MCF 10A (cell line): ENCODE measurements at regions not wholly inside any gene's neighbourhood (a gene's known extent, or its start where the extent isn't known, plus 50 kb on each side); places are given as distances from the start of the nearest gene placed in this dataset.

ENCODE experiments used
- BruUV-seq: library from RNA; stranded (reverse); fragments of 400-500 nt; replicated peaks from 2 replicates; lab custom pipeline; 2021; lab: Mats Ljungman, UMichigan
- CTCF ChIA-PET: fragments of 300-600 bp; sonication (Branson Sonifier 250); formaldehyde crosslinking; extraction: SDS; loops from one replicate; lab custom pipeline; 2021; ENCODE audit warnings: antibody characterized with exemption, inconsistent platforms; lab: Yijun Ruan, JAX
- POLR2A ChIA-PET: fragments of 300-600, 350-650 bp; sonication (Branson Sonifier 250); formaldehyde crosslinking; extraction: SDS; loops from one replicate; lab custom pipeline; 2020; ENCODE audit warnings: antibody characterized with exemption, inconsistent platforms; lab: Yijun Ruan, JAX
- DNase-seq: peaks from one replicate; pipeline ENCODE4 v3.0.0-alpha.2; 2018; ENCODE audit not compliant: unreplicated experiment
- H3K27ac Mint-ChIP-seq: one replicate; pipeline ENCODE4 v1.8.0; 2022; ENCODE audit warnings: mild to moderate bottlenecking, low read depth, mixed read lengths; ENCODE audit not compliant: unreplicated experiment
- H3K27me3 Mint-ChIP-seq: one replicate; pipeline ENCODE4 v1.8.0; 2022; ENCODE audit warnings: mixed read lengths; ENCODE audit not compliant: insufficient read depth, unreplicated experiment
- H3K36me3 Mint-ChIP-seq: one replicate; pipeline ENCODE4 v1.8.0; 2022; ENCODE audit warnings: mild to moderate bottlenecking, moderate library complexity, mixed read lengths; ENCODE audit not compliant: insufficient read depth, unreplicated experiment
- H3K4me1 Mint-ChIP-seq: one replicate; pipeline ENCODE4 v1.8.0; 2022; ENCODE audit warnings: mixed read lengths; ENCODE audit not compliant: insufficient read depth, unreplicated experiment
- H3K4me3 Mint-ChIP-seq: one replicate; pipeline ENCODE4 v1.8.0; 2022; ENCODE audit warnings: mild to moderate bottlenecking, moderate library complexity, mixed read lengths; ENCODE audit not compliant: unreplicated experiment
- H3K9me3 Mint-ChIP-seq: one replicate; pipeline ENCODE4 v1.8.0; 2022; ENCODE audit warnings: mixed read lengths; ENCODE audit not compliant: unreplicated experiment
- CTCF ChIP-seq: fragments of 200-600 bp; IDR thresholded peaks from one replicate; pipeline ENCODE4 v1.8.0; 2022; ENCODE audit warnings: antibody characterized with exemption, mild to moderate bottlenecking; ENCODE audit not compliant: unreplicated experiment
- intact Hi-C: fragments of 100-400 bp; cut with micrococcal nuclease; formaldehyde crosslinking; loops from 2 replicates; pipeline ENCODE4 v1.14.1; 2022

- POLR2A ChIA-PET: no interaction called here
- H3K27ac Mint-ChIP-seq: no peak overlapping the region
- no peak for TF ChIP-seq CTCF
- CTCF ChIA-PET: no interaction called here
- intact Hi-C loops: no loop called here
- no peaks in the 10 kb centered on the region for H3K36me3 Mint-ChIP-seq
- no peak for DNase-seq
- H3K4me1 Mint-ChIP-seq: peaks cover 14% of the 10 kb centered on the region
- no peaks in the 10 kb centered on the region for H3K27me3 Mint-ChIP-seq
- no TSS peak for BruUV-seq
- H3K9me3 Mint-ChIP-seq: no peaks in the 10 kb centered on the region
- no peak overlapping the region for H3K4me3 Mint-ChIP-seq
These were observed 1358.5 kb downstream of the ROBO2 start for GRCh38 chr3:78398401-78398800.

GRCh38 chr3:78402720-78403119 lies 1362.8 kb downstream of the ROBO2 start:
- H3K36me3 Mint-ChIP-seq: no peaks in the 10 kb centered on the region

GRCh38 chr3:78405745-78406144 lies 1362.1 kb downstream of the ROBO1 start:
- ChIA-PET POLR2A (interaction anchor here (1.2 kb wide), 1 partner anchor 9 kb away, joined by 4 read pairs; no protein-coding TSS in a partner anchor), CTCF (no interaction called here)
- no TSS peak for BruUV-seq
- Mint-ChIP-seq H3K27ac (no peak overlapping the region), H3K4me1 (peaks cover 6% of the 10 kb centered on the region), H3K9me3 (no peaks in the 10 kb centered on the region), H3K4me3 (no peak overlapping the region), H3K36me3 (no peaks in the 10 kb centered on the region), H3K27me3 (no peaks in the 10 kb centered on the region)
- intact Hi-C loops: no loop called here
- no peak for TF ChIP-seq CTCF
- DNase-seq: no peak

More at GRCh38 chr3:78402720-78403119, 1362.8 kb downstream of the ROBO2 start:
- Mint-ChIP-seq H3K4me1 (peaks cover 14% of the 10 kb centered on the region), H3K27me3 (no peaks in the 10 kb centered on the region), H3K9me3 (no peaks in the 10 kb centered on the region), H3K27ac (no peak overlapping the region), H3K4me3 (no peak overlapping the region)
- CTCF ChIA-PET: interaction anchor here (0.6 kb wide), 1 partner anchor 1416 kb away, joined by 3 read pairs; no protein-coding TSS in a partner anchor
- POLR2A ChIA-PET: interaction anchor here (1.0 kb wide), 1 partner anchor 95 kb away, joined by 3 read pairs; no protein-coding TSS in a partner anchor
- BruUV-seq: no TSS peak
- TF ChIP-seq CTCF: no peak
- peak; percentile 5 for DNase-seq
- intact Hi-C loops: no loop called here

GRCh38 chr3:78406396-78406795 lies 1361.4 kb downstream of the ROBO1 start:
- no peak for TF ChIP-seq CTCF
- Mint-ChIP-seq H3K4me1 (peaks cover 6% of the 10 kb centered on the region), H3K27me3 (no peaks in the 10 kb centered on the region), H3K4me3 (no peak overlapping the region), H3K36me3 (no peaks in the 10 kb centered on the region), H3K27ac (no peak overlapping the region), H3K9me3 (no peaks in the 10 kb centered on the region)
- DNase-seq: no peak
- intact Hi-C loops: no loop called here
- ChIA-PET POLR2A (interaction anchor here (1.2 kb wide), 1 partner anchor 8 kb away, joined by 4 read pairs; no protein-coding TSS in a partner anchor), CTCF (no interaction called here)
- no TSS peak for BruUV-seq
